IMR-90 (cell line): ENCODE measurements at regions not wholly inside any gene's neighbourhood (a gene's known extent, or its start where the extent isn't known, plus 50 kb on each side); places are given as distances from the start of the nearest gene placed in this dataset.

Experiments
- ATAC-seq: fragments of 200-7000 bp; cut with Tn5 transposase; 2 replicates; pipeline ENCODE4 v1.9.1; 2020; ENCODE audit warnings: low read depth, mild to moderate bottlenecking, moderate library complexity
- BruUV-seq: library from RNA; stranded (reverse); fragments of 400-500 nt; replicated peaks from 2 replicates; lab custom pipeline; 2021; lab: Mats Ljungman, UMichigan
- CTCF ChIA-PET: fragments of 300-600 bp; formaldehyde crosslinking; extraction: SDS; loops from one replicate; lab custom pipeline; 2021; ENCODE audit warnings: antibody characterized with exemption; lab: Yijun Ruan, JAX
- POLR2A ChIA-PET: fragments of 300-600 bp; sonication (Branson Sonifier 250); formaldehyde crosslinking; loops from one replicate; lab custom pipeline; 2022; ENCODE audit warnings: antibody characterized with exemption; ENCODE audit not compliant: unreplicated experiment; lab: Charles Lee
- DNase-seq: peaks from one replicate; pipeline ENCODE4 v3.0.0; 2013
- H2AFZ ChIP-seq: replicated peaks from 2 replicates; pipeline ENCODE3; 2013; ENCODE audit warnings: low read length, mild to moderate bottlenecking; ENCODE audit not compliant: poor library complexity
- H2AK5ac ChIP-seq: 2 replicates; pipeline ENCODE4 v1.6.1; 2013; ENCODE audit warnings: low read depth, low read length, inconsistent platforms
- H2AK9ac ChIP-seq: replicated peaks from 2 replicates; pipeline ENCODE3; 2013; ENCODE audit warnings: mild to moderate bottlenecking, low read depth, low read length, moderate library complexity; ENCODE audit not compliant: poor library complexity
- H2BK120ac ChIP-seq: 2 replicates; pipeline ENCODE4 v1.6.1; 2013; ENCODE audit warnings: low read depth, low read length, inconsistent platforms
- H2BK15ac ChIP-seq: 3 replicates; pipeline ENCODE4 v1.6.1; 2013; ENCODE audit warnings: low read depth, low read length, inconsistent platforms
- H2BK20ac ChIP-seq: 2 replicates; pipeline ENCODE4 v1.6.1; 2013; ENCODE audit warnings: low read depth, mild to moderate bottlenecking, inconsistent platforms, low read length, moderate library complexity
- H2BK5ac ChIP-seq: 2 replicates; pipeline ENCODE4 v1.6.1; 2013; ENCODE audit warnings: mild to moderate bottlenecking, low read depth, low read length, inconsistent platforms; ENCODE audit not compliant: poor library complexity, severe bottlenecking
- H3K14ac ChIP-seq: replicated peaks from 2 replicates; pipeline ENCODE4 v1.6.1; 2013; ENCODE audit warnings: low read depth, low read length, inconsistent platforms
- H3K18ac ChIP-seq: 2 replicates; pipeline ENCODE4 v1.6.1; 2013; ENCODE audit warnings: low read depth, low read length, control low read depth
- H3K23ac ChIP-seq: 2 replicates; pipeline ENCODE4 v1.6.1; 2013; ENCODE audit warnings: low read depth, low read length, inconsistent platforms
- H3K27ac ChIP-seq: 2 replicates; pipeline ENCODE4 v1.5.1; 2013; ENCODE audit warnings: mild to moderate bottlenecking, control low read depth, low read length; ENCODE audit not compliant: insufficient read depth
- H3K27me3 ChIP-seq: 2 replicates; pipeline ENCODE4 v1.6.1; 2013; ENCODE audit warnings: low read length; ENCODE audit not compliant: control insufficient read depth, insufficient read depth
- H3K36me3 ChIP-seq: 2 replicates; pipeline ENCODE4 v1.6.1; 2013; ENCODE audit warnings: low read length, mixed read lengths; ENCODE audit not compliant: control insufficient read depth, insufficient read depth
- H3K4ac ChIP-seq: 2 replicates; pipeline ENCODE4 v1.6.1; 2013; ENCODE audit warnings: low read depth, low read length, inconsistent platforms
- H3K4me1 ChIP-seq: 2 replicates; pipeline ENCODE4 v1.6.1; 2013; ENCODE audit warnings: low read length, mixed read lengths; ENCODE audit not compliant: control insufficient read depth, insufficient read depth
- H3K4me2 ChIP-seq: 2 replicates; pipeline ENCODE4 v1.6.1; 2013; ENCODE audit warnings: low read depth, mild to moderate bottlenecking, control low read depth, low read length, moderate library complexity
- H3K4me3 ChIP-seq: 2 replicates; pipeline ENCODE4 v1.5.1; 2013; ENCODE audit warnings: low read depth, mild to moderate bottlenecking, control low read depth, low read length, moderate library complexity; ENCODE audit not compliant: insufficient read depth
- H3K56ac ChIP-seq: 2 replicates; pipeline ENCODE4 v1.6.1; 2013; ENCODE audit warnings: low read length, inconsistent platforms; ENCODE audit not compliant: insufficient read depth; ENCODE audit errors: extremely low read depth
- H3K79me1 ChIP-seq, 2 experiments: 2 replicates each; pipeline ENCODE4 v1.6.1; 2013; ENCODE audit warnings: low read length in 2 of 2, inconsistent platforms in 1 of 2, low read depth in 1 of 2
- H3K9ac ChIP-seq: 2 replicates; pipeline ENCODE4 v1.6.1; 2013; ENCODE audit warnings: low read depth, low read length, control low read depth
- H3K9me1 ChIP-seq: 2 replicates; pipeline ENCODE4 v1.6.1; 2013; ENCODE audit warnings: low read length, inconsistent platforms; ENCODE audit not compliant: insufficient read depth
- H3K9me3 ChIP-seq: 2 replicates; pipeline ENCODE4 v1.6.1; 2013; ENCODE audit warnings: low read length; ENCODE audit not compliant: control insufficient read depth, insufficient read depth
- H4K20me1 ChIP-seq: 2 replicates; pipeline ENCODE4 v1.6.1; 2013; ENCODE audit warnings: low read length, inconsistent platforms; ENCODE audit not compliant: insufficient read depth
- H4K5ac ChIP-seq: 2 replicates; pipeline ENCODE4 v1.6.1; 2013; ENCODE audit warnings: mild to moderate bottlenecking, low read depth, low read length, control low read depth
- H4K8ac ChIP-seq, 2 experiments: 2 replicates each; pipeline ENCODE4 v1.6.1; 2013; ENCODE audit warnings: low read depth in 2 of 2, low read length in 2 of 2, control low read depth in 1 of 2, inconsistent platforms in 1 of 2
- H4K91ac ChIP-seq: 2 replicates; pipeline ENCODE4 v1.6.1; 2013; ENCODE audit warnings: low read depth, low read length, inconsistent platforms; ENCODE audit not compliant: insufficient read depth
- BHLHE40 ChIP-seq: fragments of 150-350 bp; IDR thresholded peaks from 2 replicates; pipeline ENCODE4 v1.6.1; 2016; ENCODE audit warnings: mild to moderate bottlenecking, low read depth, low read length
- CEBPB ChIP-seq: IDR thresholded peaks from 2 replicates; pipeline ENCODE4 v1.6.1; 2012; ENCODE audit warnings: low read depth, low read length, improper control_type of control experiment
- MAZ ChIP-seq: IDR thresholded peaks from 2 replicates; pipeline ENCODE4 v1.6.1; 2012; ENCODE audit warnings: low read depth, mild to moderate bottlenecking, low read length, improper control_type of control experiment, moderate library complexity, borderline replicate concordance
- MXI1 ChIP-seq: IDR thresholded peaks from 2 replicates; pipeline ENCODE4 v1.6.1; 2012; ENCODE audit warnings: low read depth, mild to moderate bottlenecking, low read length, moderate library complexity, borderline replicate concordance
- NFE2L2 ChIP-seq: fragments of 150-350 bp; IDR thresholded peaks from 2 replicates; pipeline ENCODE4 v1.6.1; 2016; ENCODE audit warnings: low read depth, mild to moderate bottlenecking, low read length
- POLR2A ChIP-seq: IDR thresholded peaks from 2 replicates; pipeline ENCODE4 v1.6.1; 2012; ENCODE audit warnings: mild to moderate bottlenecking, low read depth, low read length
- RAD21 ChIP-seq: IDR thresholded peaks from 2 replicates; pipeline ENCODE4 v1.6.1; 2012; ENCODE audit warnings: low read length, improper control_type of control experiment
- RCOR1 ChIP-seq: IDR thresholded peaks from 2 replicates; pipeline ENCODE4 v1.6.1; 2012; ENCODE audit warnings: mild to moderate bottlenecking, low read length, improper control_type of control experiment; ENCODE audit not compliant: insufficient replicate concordance
- SMC3 ChIP-seq: fragments of 150-350 bp; IDR thresholded peaks from 2 replicates; pipeline ENCODE4 v1.6.1; 2016; ENCODE audit warnings: low read depth, mild to moderate bottlenecking, antibody characterized with exemption, low read length, moderate library complexity
- WGBS, 2 experiments: methylation state at CpG; one replicate each; pipeline versions ENCODE4 v1.1.5 to v1.1.7; 2013; ENCODE audit warnings: missing lambda C conversion rate in 2 of 2; ENCODE audit not compliant: insufficient read length in 1 of 2; ENCODE audit errors: extremely low coverage in 2 of 2; 5-methylcytosine and 5-hydroxymethylcytosine counted together
- dilution Hi-C: fragments of 300-500 bp; cut with HindIII; formaldehyde crosslinking; loops from one replicate; pipeline ENCODE4 v1.14.3; 2018; ENCODE audit warnings: low sequenced_read_pairs; ENCODE audit not compliant: unreplicated experiment
- in situ Hi-C: fragments of 300-500 bp; cut with MboI; formaldehyde crosslinking; loops from 3 replicates; pipeline ENCODE4 v1.14.3; 2019; ENCODE audit warnings: low sequenced_read_pairs, inconsistent platforms, mixed read lengths
- intact Hi-C: fragments of 100-400 bp; cut with micrococcal nuclease; formaldehyde crosslinking; loops from 2 replicates; pipeline ENCODE4 v1.10.0; 2022
- TF ChIP-seq, protein P1 (sequence below): fragments of 150-350 bp; IDR thresholded peaks from 2 replicates; pipeline ENCODE4 v1.6.1; 2016; ENCODE audit warnings: low read depth, mild to moderate bottlenecking, low read length, moderate library complexity, borderline replicate concordance

GRCh38 chr3:81382470-81382869, 379.0 kb downstream of the GBE1 start:
- ChIA-PET POLR2A (no interaction called here), CTCF (no interaction called here)
- no peaks in the 10 kb centered on the region for H3K36me3 ChIP-seq
- no peak overlapping the region for H2AK5ac ChIP-seq
- no peaks in the 10 kb centered on the region for H3K4me1 ChIP-seq
- no peak overlapping the region for H3K27ac ChIP-seq
- H2BK15ac ChIP-seq = no peak overlapping the region
- H3K4ac ChIP-seq = no peak overlapping the region
- H2AFZ ChIP-seq = no peak overlapping the region
- H3K27me3 ChIP-seq = no peaks in the 10 kb centered on the region
- H4K5ac ChIP-seq = no peak overlapping the region
- no peak overlapping the region for H3K14ac ChIP-seq
- no peak overlapping the region for H3K18ac ChIP-seq
- no peaks in the 10 kb centered on the region for H4K20me1 ChIP-seq
- H3K4me3 ChIP-seq = no peak overlapping the region
- no peak overlapping the region for H3K4me2 ChIP-seq
- no peak overlapping the region for H2AK9ac ChIP-seq
- BruUV-seq = no TSS peak
- no peaks in the 10 kb centered on the region for H3K9me3 ChIP-seq
- dilution Hi-C loops = no loop called here
- H3K23ac ChIP-seq = no peak overlapping the region
- no peak overlapping the region for H2BK120ac ChIP-seq
- ATAC-seq (no peak), DNase-seq (no peak)
- H2BK5ac ChIP-seq = no peak overlapping the region
- no peaks in the 10 kb centered on the region for H3K9me1 ChIP-seq
- H3K56ac ChIP-seq = no peak overlapping the region
- no peaks in the 10 kb centered on the region for H3K79me1 ChIP-seq
- H4K91ac ChIP-seq = no peak overlapping the region
- H4K8ac ChIP-seq = no peak overlapping the region
- in situ Hi-C loops = no loop called here
- WGBS, 2 experiments = no CpG with 5 or more reads among the region's 1 CpG
- no peak overlapping the region for H3K9ac ChIP-seq
- H2BK20ac ChIP-seq = no peak overlapping the region
- intact Hi-C loops = no loop called here
- no peak for TF ChIP-seq MAZ
- TF ChIP-seq SMC3 = no peak
- TF ChIP-seq RAD21 = no peak
- TF ChIP-seq, protein P1, sequence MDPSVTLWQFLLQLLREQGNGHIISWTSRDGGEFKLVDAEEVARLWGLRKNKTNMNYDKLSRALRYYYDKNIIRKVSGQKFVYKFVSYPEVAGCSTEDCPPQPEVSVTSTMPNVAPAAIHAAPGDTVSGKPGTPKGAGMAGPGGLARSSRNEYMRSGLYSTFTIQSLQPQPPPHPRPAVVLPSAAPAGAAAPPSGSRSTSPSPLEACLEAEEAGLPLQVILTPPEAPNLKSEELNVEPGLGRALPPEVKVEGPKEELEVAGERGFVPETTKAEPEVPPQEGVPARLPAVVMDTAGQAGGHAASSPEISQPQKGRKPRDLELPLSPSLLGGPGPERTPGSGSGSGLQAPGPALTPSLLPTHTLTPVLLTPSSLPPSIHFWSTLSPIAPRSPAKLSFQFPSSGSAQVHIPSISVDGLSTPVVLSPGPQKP = no peak
- TF ChIP-seq CEBPB = no peak
- TF ChIP-seq RCOR1 = no peak
- no peak for TF ChIP-seq BHLHE40
- TF ChIP-seq NFE2L2 = no peak
- no peak for TF ChIP-seq MXI1
- no peak for TF ChIP-seq POLR2A
